Pons (tissue), 1 donor: ENCODE measurements at regions not wholly inside any gene's neighbourhood (a gene's known extent, or its start where the extent isn't known, plus 50 kb on each side); places are given as distances from the start of the nearest gene placed in this dataset.
"Not testable (repeated sequence)": the region's sequence is repeated elsewhere in the genome, so short reads cannot be mapped to it uniquely, and the experiment has no call there.

Experiments
- DNase-seq: peaks from one replicate; pipeline ENCODE4 v3.0.0-alpha.2; 2016; ENCODE audit warnings: low spot score

GRCh38 chr14:77985211-77985615, 185.0 kb upstream of the NRXN3 start:
- peak; percentile 56 for DNase-seq

- no peak for DNase-seq
Measured at GRCh38 chr14:77986773-77987172, 183.4 kb upstream of the NRXN3 start.

DNA sequence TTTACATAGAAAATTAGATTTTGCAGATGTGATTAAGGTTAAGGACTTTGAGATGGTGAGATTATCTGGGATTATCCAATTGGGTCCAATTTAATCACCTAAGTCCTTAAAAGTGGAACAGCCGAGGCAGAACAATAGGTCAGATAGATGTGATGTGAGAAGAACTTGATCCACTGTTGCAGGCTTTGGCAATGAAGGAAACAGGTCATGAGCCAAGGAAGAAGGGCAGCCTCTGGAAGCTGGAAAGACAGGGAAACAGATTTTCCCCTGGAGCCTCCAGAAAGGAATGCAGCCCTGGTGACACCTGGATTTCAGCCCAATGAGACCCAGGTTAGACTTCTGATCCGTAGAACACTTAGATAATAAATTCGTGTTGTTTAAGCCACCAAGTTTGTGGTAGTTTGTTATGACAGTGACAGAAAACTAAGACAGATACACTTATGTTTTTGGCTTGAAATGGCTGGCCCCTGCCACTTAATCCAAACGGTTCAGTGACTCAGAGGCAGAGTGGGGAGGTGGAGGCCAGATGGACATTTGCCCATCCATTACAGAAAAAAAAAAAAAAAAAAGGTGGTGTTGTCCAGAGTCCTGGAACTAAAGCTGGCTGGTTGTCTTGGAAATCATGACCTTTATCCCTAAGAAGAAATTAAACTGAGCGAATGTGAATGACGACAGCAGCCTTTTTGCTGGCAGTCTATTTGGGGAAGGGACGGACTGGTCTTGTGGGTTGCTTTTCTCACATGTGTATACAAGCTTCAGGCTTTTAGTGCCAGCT, 181.9 kb upstream of the NRXN3 start:
- DNase-seq = no peak

GRCh38 chr14:77988970-77989369, 181.2 kb upstream of the NRXN3 start:
- DNase-seq = peak; percentile 98

GRCh38 chr14:77989441-77989991, 180.7 kb upstream of the NRXN3 start:
- DNase-seq = peak; percentile 98

DNA sequence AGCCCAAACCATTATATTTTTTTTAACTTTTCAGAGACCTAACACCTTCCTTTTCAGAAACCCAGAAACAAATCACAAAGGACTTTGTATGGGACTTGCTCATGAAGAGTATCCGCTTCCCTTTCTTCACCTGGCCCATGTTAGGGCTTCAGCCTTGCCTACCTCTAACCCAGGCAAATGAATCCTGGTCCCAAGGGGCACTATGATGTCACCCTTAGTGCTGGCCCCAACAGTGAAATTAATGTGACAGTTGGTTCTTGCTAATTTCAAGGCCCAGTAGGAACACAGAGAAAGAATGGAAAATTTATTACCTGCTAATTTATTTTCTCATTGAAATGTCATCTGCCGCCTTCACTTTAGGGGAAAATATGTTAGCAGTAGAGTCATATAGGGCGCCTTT, 179.8 kb upstream of the NRXN3 start:
- DNase-seq = no peak

GRCh38 chr14:77991128-77991772, 178.9 kb upstream of the NRXN3 start:
- DNase-seq = peak; percentile 67

GRCh38 chr14:78005325-78005724, 164.8 kb upstream of the NRXN3 start:
- no peak for DNase-seq

GRCh38 chr14:78007160-78007559, 163.0 kb upstream of the NRXN3 start:
- DNase-seq = no peak

DNA sequence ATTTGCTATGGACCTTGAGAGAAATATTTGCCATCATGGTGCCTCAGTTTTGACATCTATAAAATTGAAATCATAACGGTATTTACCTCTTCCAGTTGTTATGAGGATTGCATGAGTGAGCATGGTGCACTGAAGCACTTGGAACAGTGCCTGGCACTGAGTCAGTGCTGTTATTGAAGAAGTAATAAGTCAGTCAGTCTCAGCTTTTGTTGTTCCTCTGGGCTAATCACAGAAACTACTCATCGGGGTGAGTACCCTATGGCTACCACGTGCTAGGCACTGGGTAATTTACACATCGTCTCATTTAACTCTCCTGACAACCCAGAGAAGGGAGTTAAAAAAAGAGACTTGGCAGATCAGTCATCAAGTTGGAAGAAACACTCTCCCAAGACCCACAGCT, 159.5 kb upstream of the NRXN3 start:
- no peak for DNase-seq

DNA sequence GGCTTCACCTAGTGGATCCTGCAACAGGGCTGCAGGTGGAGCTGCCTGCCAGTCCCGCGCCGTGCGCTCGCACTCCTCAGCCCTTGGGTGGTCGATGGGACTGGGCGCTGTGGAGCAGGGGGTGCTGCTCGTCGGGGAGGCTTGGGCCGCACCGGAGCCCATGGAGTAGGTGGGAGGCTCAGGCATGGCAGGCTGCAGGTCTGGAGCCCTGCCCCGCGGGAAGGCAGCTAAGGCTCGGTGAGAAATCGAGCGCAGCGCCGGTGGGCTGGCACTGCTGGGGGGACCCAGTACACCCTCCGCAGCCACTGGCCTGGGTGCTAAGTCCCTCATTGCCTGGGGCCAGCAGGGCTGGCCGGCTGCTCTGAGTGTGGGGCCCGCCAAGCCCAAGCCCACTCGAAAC, 156.3 kb upstream of the NRXN3 start:
- not testable (repeated sequence) for DNase-seq

- no peak for DNase-seq
Measured at GRCh38 chr14:78016532-78016931, 153.6 kb upstream of the NRXN3 start.

DNA sequence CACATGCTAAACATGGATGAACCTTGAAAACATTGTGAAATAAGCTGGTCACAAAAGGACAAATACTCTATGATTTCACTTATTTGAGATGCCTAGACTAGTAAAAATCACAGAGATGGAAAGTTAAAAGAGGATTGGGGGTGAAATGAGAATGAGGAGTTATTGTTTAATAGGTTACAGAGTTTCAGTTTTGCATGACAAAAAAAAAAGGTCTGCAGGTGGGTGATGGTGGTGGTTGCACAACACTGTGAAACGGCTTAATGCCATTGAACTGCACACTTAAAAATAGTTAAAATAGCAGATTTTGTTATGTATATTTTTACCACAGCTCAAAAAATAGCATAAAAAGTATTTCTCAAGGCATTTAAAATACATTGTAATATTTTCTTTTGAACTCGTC, 151.9 kb upstream of the NRXN3 start:
- DNase-seq = no peak

DNA sequence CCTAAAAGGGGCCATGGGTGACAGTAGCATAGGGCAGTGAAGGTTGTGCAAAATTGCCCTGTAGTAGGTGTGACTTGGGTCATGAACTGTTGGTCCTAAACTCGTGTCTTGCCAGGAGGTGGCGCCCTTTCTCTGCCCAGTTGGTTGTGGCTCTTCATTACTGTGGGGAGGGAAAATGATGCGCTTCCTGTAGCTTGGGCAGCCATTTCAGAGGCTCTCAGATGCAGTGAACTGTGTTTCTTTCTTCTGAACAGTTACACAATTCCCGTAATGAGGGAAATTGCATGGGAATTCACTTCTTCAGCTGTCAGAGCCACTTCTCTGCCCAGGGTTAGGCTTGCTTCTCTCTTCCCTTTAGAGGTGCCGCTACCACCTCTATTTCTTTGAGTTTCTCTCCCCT, 148.1 kb upstream of the NRXN3 start:
- DNase-seq = peak; percentile 11

DNA sequence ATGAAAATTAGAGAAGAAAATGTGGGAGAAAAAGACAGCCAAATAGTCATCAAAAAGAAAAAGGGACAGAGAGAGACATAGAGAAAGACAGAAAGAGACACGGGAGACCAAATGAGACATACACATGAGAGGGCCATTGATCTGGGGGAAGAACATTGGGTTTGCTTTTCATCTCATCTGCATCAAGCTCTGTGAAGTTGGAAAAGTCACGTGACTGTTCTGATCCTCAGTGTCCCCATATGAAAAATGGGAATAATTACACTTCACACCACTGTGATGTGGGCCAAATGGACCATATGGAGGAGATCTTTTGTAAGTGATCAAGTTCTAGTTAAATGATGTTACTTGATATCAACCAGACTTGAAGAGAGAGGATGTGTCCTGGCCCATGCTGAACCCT, 147.1 kb upstream of the NRXN3 start:
- no peak for DNase-seq

- peak; percentile 24 for DNase-seq
Measured at GRCh38 chr14:78028471-78028870, 141.7 kb upstream of the NRXN3 start.

DNA sequence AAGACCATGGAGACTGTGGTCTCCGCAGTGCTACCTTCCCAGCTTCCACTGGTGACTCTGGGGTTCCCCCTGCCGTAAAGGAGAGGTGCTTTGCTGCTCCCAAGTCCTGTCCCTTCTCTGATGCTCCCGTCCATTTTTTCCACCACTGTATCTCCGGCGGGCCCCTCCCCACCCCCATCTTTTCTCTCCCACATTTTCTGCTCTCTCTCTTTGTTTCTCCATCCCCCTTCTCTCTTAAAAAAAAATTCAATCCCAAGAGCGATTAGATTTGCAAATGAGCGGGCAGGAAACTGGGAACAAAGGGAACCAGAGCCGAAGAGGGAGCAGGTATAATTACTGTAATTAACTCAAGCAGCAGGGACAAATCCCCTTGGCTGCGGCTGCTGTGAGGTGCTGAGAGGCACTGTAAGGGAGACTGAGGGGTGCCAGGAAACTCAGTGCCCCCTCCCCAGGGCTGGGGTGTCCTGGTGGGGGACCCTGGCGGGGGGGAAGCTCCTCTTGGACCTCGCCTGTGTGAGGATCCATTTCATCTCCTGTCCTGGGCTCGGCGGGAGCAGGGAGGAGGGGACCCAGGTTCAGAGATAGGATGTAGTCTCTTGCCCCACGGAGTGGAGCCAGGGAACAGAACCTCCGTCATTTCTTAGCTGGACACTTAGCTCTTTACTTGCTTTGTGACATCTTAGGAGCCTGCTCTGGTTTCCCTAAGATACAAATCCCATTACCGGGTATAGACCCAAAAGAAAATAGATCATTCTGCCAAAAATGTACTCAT, 140.4 kb upstream of the NRXN3 start:
- peak; percentile 45 for DNase-seq

DNA sequence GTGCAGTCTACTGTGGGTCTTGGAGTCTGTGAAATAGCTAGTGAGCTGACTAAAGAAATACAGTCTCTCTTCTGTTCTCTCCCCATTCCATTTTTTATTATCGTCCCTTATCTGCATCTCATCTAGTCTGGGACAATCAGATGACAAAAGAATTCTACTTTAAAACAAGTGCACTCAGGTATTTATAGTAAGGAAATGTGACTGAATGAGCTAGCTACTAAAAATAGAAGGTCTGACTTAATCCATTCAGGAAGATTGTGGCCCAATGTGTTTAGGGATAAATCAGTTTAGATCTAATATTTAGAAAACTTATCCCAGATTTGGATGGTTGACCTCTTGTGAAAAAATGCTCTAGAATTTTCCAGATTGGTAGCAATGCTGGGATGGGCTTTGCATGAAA, 126.8 kb upstream of the NRXN3 start:
- no peak for DNase-seq

GRCh38 chr14:78048120-78048519, 122.1 kb upstream of the NRXN3 start:
- DNase-seq = no peak

- not testable (repeated sequence) for DNase-seq
Measured at GRCh38 chr14:78056890-78057289, 113.3 kb upstream of the NRXN3 start.

DNA sequence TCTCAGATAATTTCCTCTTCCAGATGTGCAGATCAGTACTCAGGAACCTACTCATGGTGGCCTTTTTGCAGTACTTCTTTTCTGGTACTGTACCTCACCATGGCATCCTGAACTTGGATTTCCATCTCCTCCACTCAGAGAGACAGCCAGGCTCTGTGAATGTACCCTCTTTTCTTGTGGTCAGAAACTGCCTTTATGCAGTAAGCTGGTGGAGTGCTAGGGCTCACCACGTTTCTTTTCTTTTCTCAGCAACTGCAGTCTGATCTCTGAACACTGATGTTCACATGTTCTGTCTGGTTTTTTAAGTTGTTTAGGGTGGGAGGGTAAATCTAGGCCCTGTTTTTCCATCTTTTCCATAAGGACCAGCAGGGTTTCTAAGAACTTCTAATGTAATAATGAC, 99.8 kb upstream of the NRXN3 start:
- DNase-seq = no peak

DNA sequence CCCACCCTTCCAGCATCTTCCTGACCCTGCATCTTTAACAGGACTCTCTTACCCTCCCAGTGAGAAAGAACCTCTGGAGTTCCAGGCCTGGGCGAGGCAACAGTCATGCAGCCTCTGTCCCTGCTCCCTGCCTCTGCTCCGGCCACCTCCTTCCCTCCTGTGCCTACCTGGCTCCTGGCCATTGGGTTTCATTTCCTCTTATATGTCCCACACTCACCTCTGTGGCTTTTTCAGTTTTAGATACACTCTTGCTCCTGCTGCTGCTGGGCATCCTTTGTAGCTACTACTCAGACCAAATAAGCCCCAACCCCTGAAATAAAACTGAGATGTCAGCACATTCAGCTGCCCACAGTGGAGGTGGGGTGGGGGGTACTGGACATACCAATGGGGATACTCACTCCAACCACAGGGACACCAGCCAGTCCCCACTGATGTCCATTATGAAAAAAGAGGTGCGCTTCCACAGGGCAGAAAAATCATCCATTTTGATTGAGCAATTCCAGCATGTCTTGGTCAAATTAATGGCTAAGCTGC, 99.1 kb upstream of the NRXN3 start:
- no peak for DNase-seq
